GM19468 (cell line): ENCODE measurements at regions not wholly inside any gene's neighbourhood (a gene's known extent, or its start where the extent isn't known, plus 50 kb on each side); places are given as distances from the start of the nearest gene placed in this dataset.
"Not testable (repeated sequence)": the region's sequence is repeated elsewhere in the genome, so short reads cannot be mapped to it uniquely, and the experiment has no call there.

Experiments
- ATAC-seq: cut with Tn5 transposase; IDR thresholded peaks from one replicate; pipeline ENCODE4 v1.9.1; 2021; ENCODE audit warnings: mild to moderate bottlenecking, moderate library complexity, moderate number of reproducible peaks; ENCODE audit not compliant: unreplicated experiment; ENCODE audit errors: extremely low read depth

GRCh38 chr11:67780056-67780455 lies 105.6 kb upstream of the ALDH3B2 start:
- no peak for ATAC-seq

- ATAC-seq = not testable (repeated sequence)
Measured at GRCh38 chr11:67779189-67779875, 104.9 kb upstream of the ALDH3B2 start.

- ATAC-seq = no peak
Measured at GRCh38 chr11:67776852-67777520, 102.6 kb upstream of the ALDH3B2 start.

GRCh38 chr11:67774175-67774574 lies 99.8 kb upstream of the ALDH3B2 start:
- not testable (repeated sequence) for ATAC-seq

- ATAC-seq = not testable (repeated sequence)
Measured at GRCh38 chr11:67768001-67768730, 93.7 kb upstream of the ALDH3B2 start.

GRCh38 chr11:67761211-67761610 lies 86.8 kb upstream of the ALDH3B2 start:
- ATAC-seq = not testable (repeated sequence)

GRCh38 chr11:67759321-67759720 lies 84.9 kb upstream of the ALDH3B2 start:
- ATAC-seq = not testable (repeated sequence)

- not testable (repeated sequence) for ATAC-seq
Measured at GRCh38 chr11:67758467-67758866, 84.0 kb upstream of the ALDH3B2 start.

GRCh38 chr11:67758009-67758408 lies 83.6 kb upstream of the ALDH3B2 start:
- ATAC-seq = not testable (repeated sequence)

GRCh38 chr11:67753820-67754219 lies 79.4 kb upstream of the ALDH3B2 start:
- ATAC-seq = not testable (repeated sequence)

GRCh38 chr11:67745181-67745726 lies 70.8 kb upstream of the ALDH3B2 start:
- no peak for ATAC-seq

- not testable (repeated sequence) for ATAC-seq
Measured at GRCh38 chr11:67744231-67744630, 69.8 kb upstream of the ALDH3B2 start.

GRCh38 chr11:67738231-67738630 lies 63.8 kb upstream of the ALDH3B2 start:
- ATAC-seq = not testable (repeated sequence)

- ATAC-seq = not testable (repeated sequence)
Measured at GRCh38 chr11:67737562-67738080, 63.2 kb upstream of the ALDH3B2 start.

- no peak for ATAC-seq
Measured at GRCh38 chr11:67732045-67732787, 57.8 kb upstream of the ALDH3B2 start.

- ATAC-seq = no peak
Measured at GRCh38 chr11:67731583-67731982, 57.2 kb upstream of the ALDH3B2 start.

- ATAC-seq = not testable (repeated sequence)
Measured at GRCh38 chr11:67728163-67728571, 53.7 kb upstream of the ALDH3B2 start.

GRCh38 chr11:67727066-67728040 lies 52.9 kb upstream of the ALDH3B2 start:
- not testable (repeated sequence) for ATAC-seq
